Stimulated activated CD4-positive, alpha-beta T cell treated with anti-CD3 and anti-CD28 coated beads, TNF-alpha, amount 100 ng/mL, for 1 hour (primary cell): ENCODE measurements at regions not wholly inside any gene's neighbourhood (a gene's known extent, or its start where the extent isn't known, plus 50 kb on each side); places are given as distances from the start of the nearest gene placed in this dataset.
"Not testable (repeated sequence)": the region's sequence is repeated elsewhere in the genome, so short reads cannot be mapped to it uniquely, and the experiment has no call there.

Source experiments
- DNase-seq, 3 donors: peaks; one replicate each; pipeline ENCODE4 v3.0.0-alpha.2; 2020; ENCODE audit warnings: low read depth in 3 of 3, low spot score in 1 of 3

DNA sequence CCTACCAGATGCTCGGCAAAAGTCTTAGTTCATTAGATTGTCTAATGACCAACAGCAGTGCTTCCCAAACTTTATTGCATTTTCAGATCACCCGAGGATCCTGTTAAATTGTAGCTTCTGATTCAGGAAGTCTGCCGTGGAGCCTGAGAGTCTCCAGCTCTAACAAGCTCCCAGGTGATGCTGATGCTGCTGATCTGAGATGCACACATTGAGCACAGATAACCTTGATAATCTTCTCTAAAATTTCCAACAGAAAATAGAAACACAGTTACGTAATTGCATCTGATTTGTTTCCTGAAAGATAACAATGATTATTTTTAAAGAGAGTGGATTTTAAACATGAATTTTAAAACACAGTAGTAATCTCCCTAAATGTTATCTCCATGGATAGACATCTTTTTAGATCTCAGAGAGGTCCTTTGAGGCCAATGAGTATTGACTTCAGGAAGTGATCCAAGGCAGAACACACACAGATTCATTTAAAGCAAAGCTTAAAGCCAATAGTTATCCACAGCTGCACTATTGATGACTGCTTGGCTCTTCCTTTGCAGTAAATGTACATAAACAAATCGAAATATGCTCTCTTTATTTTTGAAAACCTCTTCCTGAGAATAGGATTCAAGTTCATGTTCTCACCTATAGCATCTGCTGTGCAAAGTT, 122.8 kb upstream of the TNPO1 start:
- no peak for DNase-seq

DNA sequence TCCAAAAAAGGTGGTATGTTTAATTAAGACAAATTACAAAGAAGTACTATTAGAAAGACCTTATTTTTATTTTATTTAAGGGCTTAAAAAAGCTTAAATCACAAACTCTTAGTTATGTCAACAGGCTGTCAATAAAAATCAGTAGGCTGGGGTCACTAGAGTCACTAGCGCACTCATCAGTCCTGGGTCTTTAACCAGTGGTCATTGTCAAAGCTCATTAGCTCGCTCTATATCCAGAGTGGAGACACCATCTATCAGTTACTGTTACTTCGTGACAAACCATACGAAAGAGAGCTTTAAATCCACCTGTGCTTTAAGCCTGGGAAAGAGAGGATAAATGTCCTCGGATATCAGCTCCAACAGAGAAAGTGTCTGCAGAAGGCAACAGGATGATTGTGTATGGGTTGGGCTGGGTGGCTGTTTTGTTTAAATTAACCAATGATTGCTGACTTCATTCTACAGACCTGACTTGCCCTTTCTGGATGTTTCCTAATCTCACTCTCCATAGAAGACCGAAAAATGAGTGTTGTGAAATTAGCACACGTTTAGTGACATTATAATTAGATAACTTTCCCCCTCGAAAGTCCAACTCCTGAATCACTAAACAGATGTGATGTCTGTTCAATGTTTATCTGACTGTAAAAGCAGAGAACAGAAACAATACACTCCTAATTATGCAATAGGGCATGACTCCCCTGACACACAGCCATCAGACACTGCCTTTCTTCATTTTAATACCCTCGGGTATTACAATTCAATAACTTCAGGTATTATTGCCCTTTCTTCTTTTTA, 123.6 kb upstream of the TNPO1 start:
- DNase-seq = no peak

DNA sequence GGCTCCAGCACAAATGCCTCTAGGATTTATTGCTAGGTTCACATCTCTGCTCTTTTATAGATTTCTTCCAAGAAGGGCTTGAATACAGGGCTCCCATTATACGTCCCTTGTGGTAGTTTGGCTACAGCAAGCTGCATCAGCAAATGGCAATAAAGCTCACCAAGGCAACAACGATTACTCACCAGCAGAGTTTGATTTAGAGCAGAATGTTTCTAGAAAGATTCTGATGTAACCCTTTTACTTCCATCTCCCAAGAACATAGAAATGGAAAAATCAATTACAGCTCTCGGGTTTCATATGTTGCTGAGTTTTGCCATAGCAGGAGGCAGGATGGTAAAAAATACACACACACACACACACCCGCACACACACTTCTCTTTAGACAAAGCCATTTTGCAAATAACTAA, 124.2 kb upstream of the TNPO1 start:
- DNase-seq = no peak

DNA sequence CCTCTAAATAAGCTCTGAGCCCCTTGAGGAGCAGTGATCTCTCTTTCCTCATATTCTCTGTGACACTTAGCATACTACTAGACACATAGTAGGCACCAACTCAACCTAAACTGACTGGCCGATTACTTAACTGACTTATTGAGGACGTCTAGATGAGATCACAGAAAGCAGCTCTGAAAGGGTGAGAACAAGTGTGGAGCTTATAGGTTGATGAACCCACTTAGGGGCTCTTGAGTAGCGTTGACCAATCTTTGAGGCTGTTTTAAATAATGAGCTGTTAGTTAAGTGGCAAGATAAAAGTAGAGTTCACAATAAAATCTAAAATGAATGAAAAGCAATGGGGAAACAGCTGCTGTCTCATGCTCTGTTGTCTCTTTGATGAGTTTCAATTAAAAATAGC, 124.7 kb upstream of the TNPO1 start:
- no peak for DNase-seq

DNA sequence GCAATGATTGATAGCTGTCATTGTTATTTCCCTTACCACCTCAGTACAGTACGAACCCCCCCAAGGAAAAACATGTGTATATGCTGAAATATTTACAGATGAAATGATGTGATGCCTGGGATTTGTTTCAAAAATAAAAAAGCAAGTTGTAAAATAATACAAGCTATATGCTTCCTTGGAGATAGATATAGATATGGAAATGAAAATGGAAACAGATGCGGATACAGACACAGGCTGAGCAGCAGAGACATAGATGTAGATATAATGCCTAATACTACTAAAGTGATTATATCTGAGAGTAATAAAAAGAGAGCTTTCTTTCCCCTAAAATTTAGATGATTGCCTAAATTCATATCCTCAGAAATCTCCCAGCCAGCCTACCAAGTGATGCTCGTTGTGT, 127.5 kb upstream of the TNPO1 start:
- no peak for DNase-seq

DNA sequence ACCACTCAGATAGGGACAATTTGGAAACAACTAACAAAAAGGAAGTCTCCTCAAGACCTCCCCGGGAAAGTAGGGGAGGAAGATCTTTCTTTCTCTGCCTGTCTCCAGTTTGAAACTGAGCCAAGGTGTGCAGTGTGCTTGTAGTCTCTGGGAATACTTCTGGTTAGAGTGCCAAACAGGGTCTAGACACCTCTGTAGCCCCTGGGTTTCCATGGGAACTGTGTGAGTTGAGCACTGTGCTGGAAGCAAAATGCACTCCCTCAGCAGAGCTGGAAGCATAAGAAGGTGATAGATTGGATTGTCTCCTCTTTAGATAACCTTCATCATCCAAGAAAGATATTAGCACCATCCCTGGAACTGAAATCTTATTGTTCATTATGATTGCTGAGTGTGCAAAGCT, 129.2 kb upstream of the TNPO1 start:
- no peak for DNase-seq

DNA sequence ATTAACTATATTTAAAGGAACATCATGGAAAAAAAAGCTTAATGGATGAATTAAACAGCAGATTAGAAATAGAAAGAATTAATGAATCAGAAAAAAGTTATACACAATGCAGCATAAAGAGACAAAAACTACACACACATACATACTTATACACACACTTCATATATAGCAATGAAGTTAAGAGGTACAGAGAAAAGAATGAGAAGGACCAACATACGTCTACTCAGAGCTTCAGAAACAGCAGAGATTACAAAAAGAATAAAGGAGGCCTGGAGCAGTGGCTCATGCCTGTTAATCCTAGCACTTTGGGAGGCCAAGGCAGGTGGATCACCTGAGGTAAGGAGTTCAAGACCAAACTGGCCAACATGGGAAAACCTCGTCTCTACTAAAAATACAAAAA, 133.9 kb upstream of the TNPO1 start:
- no peak for DNase-seq

DNA sequence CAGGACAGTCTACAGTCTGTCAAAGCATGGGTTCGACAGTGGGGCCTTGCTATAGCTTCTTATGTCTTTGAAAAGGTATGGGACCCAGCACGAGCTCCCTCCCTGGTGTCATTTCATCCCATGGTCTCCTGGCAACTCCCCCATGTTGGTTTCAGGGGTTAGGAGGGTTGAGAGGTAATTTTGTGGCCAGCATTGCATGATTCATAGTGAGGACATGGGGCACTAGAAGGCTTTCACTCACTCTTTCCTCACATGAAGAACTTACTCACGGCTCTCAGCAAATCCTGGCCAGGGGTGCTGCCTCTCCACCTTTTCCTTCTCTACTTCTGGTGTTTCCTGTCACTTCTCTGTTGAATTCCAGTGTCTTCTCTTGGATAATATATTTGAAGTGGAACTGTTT, 134.7 kb upstream of the TNPO1 start:
- no peak for DNase-seq

DNA sequence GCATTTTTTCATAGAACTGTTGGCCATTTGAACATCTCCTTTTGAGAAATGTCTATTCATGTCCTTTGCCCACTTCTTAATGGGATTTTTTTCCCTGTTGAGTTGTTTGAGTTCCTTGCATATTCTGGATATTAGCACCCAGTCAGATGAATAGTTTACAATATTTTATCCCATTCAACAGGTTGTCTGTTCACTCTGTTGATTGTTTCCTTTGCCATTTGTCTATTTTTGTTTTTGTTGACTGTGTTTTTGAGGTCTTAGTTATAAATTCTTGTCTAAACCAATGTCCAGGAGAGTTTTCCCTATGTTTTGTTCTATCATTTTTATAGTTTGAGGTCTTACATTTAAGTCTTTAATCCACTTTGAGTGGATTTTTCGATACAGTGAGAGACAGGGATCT, 139.0 kb upstream of the TNPO1 start:
- DNase-seq = no peak

DNA sequence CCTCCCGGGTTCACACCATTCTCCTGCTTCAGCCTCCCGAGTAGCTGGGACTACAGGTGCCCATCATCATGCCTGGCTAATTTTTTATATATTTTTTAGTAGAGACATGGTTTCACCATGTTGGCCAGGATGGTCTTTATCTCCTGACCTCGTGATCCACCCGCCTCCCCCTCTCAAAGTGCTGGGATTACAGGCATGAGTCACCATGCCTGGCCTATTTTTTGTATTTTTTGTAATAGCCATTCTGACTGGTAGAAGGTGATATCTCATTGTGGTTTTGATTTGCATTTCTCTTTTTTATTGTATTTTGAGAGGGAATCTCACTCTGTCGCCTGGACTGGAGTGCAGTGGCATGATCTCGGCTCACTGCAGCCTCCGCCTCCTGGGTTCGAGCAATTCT, 139.6 kb upstream of the TNPO1 start:
- DNase-seq = not testable (repeated sequence)

DNA sequence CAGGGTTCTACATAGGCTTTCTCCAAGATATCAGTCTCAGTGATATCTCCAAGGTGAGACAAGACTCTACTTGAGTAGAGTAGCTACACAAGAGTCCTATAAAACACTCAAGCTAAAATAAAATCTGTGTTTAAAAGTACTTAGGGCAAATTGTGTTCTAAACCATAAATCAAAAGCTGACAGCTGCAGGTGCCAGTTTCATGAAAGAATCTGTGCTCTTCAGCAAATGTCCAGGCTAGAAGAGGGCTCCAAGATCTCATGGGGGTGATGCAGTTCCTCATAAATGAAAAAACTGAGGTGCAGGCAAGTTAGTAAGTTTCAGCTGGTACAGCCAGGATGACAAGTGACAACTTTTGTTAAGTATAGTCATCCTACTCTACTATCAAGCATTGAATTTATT, 142.8 kb upstream of the TNPO1 start:
- no peak for DNase-seq

DNA sequence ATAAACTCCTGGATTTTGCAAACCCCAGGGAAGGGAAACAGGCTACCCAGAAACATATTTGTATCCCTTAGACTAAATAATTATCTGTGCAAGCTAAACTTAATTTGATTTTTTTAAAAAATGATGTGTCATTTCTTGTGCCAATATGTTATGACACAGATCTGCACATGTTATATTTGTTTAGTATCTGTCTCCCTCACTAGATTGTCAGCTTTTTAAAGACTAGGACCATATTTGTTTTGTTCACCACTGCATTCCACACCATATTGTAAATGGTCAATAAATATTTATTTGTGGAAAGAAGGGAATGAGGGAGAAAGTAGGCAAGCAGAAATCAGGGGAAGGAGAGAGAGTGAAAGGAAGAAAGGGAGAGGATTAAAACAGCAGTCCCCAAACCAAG, 143.3 kb upstream of the TNPO1 start:
- no peak for DNase-seq

DNA sequence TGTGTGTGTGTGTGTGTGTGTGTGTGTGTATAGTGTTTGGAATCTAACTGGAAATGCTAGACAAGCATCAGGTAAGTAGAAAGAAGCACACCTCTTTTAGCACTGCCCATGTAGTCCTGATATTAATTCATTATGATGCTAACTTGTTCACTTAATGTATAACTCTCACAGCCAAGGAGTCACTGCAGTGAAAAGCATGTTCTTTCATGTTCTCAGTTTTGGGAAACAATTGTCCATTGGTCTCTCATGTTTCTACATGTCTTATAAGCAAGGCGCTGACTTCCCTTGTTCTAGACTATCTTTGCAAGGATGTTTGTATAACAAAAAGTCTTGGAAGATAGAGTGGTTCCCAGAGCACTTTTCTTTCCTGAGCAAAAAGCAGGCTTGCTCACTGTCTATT, 148.8 kb upstream of the TNPO1 start:
- DNase-seq = no peak

DNA sequence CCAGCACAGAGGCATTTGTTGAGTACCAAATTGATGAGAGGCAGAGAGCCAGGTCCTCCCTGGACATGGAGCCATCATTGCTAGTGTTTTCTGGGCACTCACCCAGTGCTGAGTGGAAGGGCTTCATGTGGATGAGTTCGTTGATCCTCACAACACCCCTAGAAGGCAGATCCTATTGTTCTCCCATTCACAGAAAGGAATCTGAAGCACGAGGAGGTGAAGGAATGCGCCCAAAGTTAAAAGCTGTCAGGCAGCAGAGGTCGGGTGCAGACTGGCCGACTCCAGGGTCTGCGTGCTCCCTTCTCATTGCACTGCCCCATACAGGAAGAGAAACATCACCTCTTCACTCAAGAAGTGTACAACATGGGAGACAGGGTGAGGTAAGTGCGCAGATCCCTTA, 153.5 kb upstream of the TNPO1 start:
- no peak for DNase-seq

DNA sequence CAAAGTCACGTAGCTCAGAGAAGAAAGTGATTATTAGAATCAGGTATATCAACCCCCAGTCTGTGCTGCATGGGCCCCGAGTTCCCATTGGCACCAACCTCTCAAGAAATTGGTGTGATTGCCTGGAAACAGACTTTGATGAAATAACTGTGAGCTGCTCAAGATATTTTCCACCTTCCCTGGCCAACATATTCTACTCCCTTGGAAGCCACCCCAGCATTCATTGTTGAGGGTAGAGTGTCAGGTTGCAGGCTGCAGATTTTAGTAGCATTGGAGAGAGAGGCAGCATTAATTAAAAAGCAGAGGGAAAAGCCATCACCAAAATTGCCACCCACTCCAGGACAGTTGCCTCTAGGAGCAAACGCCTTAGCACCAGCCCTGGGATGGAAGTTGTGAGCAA, 154.2 kb upstream of the TNPO1 start:
- no peak for DNase-seq

DNA sequence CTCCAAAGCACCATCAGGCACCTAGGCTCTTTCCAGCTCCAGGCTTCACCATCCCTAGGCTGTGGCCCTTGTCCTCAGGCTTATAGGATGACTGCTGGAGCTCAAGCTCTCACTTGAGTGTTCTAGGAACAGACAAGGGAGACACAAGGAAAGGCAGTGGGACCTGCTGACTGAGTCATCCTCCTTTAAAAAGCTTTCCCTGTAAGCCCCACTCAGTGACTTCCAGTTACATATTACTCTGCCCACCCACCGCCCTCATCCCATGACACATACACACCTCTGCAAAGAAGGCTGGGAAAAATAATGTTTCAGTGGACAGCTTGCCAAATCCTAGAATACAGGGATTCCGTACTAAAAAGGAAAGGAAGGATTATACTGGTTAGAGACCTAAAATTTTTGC, 154.2 kb upstream of the ZNF366 start:
- no peak for DNase-seq

DNA sequence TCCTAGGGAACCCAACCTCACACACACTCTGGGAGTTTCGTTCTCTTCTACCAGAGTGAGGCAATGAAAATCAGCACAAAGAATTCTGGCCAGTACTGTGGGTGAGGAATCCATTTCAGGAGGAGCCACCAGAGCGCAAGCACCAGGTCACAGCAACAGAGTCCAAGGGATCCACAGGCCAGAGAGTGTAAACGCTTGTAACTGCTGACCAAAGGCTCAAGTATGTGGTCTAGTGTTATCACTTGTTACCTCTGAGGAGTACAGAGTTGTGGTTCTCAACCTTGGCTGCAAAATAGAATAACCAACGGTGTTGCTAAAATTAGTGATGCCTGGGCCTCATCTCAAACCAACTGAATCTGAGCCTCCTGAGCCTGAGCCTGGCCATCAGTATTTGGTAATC, 152.5 kb upstream of the ZNF366 start:
- no peak for DNase-seq

DNA sequence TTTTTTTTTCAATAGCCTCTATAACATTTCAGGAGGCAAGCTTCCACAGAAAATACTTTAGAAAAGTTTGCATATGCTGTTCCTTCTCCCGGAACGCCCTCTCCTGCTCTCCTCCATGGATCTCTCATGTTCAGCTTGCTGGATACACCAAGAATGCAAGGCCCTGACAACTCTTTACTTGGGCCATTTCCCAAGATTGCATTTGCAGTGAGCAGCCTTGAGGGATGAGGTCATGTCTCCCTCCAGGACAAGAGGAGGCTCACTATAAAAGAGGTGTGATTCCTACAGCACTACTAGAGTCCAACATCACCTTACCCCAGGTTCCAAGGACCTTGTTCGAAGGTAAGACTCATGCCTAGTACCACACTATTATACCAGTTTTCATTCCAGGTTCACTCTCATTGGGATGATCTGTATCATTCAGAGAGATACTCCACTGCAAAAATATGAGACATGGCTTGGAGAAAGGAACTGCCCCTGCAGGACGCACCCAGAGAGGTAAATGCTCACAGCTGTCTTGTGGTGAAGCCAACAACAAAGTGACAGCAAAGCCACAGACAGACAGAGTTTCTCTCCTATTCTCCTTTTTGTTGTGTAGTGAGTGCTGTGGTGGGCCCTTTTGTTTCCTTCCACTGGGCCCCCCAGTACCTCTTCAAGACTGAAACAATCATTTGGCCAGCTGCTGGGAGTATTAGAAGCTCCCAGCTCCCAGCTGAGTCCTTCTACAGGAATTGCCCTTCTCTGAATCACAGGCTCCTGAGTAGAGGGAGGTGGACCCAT, 151.7 kb upstream of the ZNF366 start:
- DNase-seq = no peak

DNA sequence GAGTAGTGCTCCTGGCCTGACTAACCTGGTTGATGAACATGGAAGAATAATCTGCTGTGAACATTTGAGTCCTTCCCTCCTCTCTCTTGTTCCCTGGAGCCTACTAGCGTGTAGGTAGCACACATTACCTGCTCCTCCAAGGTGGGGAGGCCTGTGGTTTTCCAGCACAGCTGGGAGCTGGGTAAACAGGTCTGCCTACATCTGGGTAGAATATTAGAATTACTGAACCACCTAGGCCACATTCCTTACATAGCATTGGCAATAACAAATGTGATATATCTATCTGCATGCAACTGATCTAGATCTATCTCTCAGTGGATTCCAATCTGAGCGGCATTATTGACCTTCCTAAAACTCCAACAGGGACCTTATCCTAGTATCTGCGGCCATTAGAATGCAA, 151.0 kb upstream of the ZNF366 start:
- DNase-seq = no peak

DNA sequence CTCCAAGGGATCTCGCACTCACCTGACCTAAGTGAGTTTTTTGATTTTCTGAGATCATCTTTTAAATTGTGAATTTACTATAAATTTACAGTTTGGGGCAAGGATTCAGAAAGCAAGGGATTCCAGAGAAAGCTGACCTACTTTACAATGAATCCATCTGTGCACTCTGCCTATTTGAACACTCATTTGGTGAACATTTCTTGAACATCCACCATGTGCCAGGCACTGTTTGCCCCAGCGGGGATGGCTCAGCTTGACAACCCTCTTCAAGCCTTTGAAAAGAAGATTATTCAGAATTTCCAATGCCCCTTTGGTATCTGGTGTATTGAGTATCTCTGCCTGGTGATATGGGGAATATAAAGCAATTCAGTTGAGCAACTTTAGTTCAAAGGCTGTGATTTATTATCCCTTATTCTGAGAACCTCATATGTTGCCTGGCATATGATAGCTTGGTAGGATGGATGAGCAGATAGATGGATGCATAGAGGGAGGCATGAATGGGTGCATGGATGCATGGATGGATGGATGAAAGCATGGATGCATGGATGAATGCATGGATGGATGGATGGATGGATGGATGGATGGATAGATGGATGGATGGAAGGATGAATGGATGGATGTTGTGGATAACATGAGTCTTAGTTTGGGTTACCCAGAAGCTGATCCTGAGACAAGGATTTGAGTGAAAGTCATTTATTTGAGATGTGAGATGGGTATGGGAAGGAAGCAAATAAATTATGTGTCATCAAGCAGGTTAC, 149.7 kb upstream of the ZNF366 start:
- DNase-seq = no peak

DNA sequence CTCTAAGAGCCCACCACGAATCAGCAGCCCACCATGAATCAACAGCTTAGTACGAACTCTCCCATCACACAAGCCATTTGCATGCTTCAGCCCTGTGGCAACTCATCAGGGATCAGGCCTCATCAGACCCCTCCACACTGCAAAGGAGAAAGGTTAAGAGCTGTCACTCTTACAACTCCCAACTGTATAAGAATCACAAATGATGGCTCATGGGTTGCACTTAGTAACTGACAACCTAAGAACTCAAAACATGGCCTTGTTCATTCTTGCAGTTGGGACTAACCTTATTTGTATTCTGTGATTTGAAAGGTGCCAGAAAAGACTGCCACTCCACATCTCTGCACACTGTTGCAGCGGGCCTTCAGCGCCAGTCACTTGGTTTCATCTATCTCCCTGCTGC, 149.1 kb upstream of the ZNF366 start:
- no peak for DNase-seq

DNA sequence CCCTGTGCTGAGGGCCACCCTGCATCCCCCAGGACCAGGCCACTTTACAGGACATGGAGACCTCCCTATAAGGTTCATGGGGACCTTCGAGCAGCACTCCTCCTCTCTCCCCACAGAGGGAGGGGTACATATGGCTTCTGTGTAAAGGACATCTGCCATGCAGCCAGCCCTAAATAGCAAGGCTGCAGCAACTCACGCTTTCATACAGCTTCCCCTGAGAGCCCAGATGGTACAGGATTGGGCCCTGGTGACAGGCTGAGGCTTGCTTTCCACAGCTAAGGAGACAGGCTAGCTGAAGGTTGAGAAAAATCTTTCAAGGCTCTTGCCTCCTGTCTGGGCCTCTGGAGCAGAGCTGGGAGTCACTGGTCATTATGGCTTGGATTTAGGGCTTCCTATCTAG, 147.0 kb upstream of the ZNF366 start:
- no peak for DNase-seq
